ENCODE measurements at regions not wholly inside any gene's neighbourhood (a gene's known extent, or its start where the extent isn't known, plus 50 kb on each side); places are given as distances from the start of the nearest gene placed in this dataset.

DNA sequence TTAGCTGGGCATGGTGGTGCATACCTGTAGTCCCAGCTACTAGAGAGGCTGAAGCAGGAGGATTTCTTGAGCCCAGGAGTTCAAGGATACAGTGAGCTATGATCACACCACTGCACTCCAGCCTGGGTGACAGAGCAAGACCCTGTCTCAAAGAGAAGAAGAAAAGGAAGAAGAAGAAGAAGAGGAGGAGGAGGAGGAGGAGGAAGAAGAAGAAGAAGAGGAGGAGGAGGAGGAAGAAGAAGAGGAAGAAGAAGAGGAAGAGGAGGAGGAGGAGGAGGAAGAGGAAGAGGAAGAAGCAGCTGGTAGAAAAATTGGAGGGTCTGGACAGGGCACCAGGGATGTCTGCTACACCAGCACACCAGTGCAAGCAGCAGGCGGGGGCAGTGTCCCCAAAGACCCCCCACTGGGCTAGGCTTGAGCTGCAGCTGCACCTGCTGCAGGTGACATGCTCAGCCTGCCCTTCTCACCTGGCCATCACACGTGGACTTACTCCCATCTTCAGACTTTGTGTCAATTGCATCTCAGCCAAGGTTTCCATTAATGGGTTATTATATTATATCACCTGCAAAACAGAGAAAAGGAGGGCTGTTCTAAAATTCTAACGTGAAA lies 180.9 kb upstream of the ZNF507 start:
- H3K27ac ChIP-seq (ENCODE audit: low read length) = no peak overlapping the region
- H3K79me2 ChIP-seq (ENCODE audit: low read length) = no peaks in the 10 kb centered on the region
- H3K9me3 ChIP-seq (ENCODE audit: insufficient read depth, low read length) = no peaks in the 10 kb centered on the region
- H3K4me1 ChIP-seq (ENCODE audit: low read length) = no peaks in the 10 kb centered on the region
- no peaks in the 10 kb centered on the region for H4K20me1 ChIP-seq (ENCODE audit: insufficient read depth, low read length)
- no peaks in the 10 kb centered on the region; the same call in 1 of the 2 replicates for H3K27me3 ChIP-seq (ENCODE audit: low read depth, low read length)
- H3K9ac ChIP-seq (ENCODE audit: low read length) = no peak overlapping the region
- H3K4me3 ChIP-seq (ENCODE audit: low read length) = no peak overlapping the region
- H3K36me3 ChIP-seq (replicated peaks; ENCODE audit: low read depth, low read length) = no peaks in the 10 kb centered on the region
- H2AFZ ChIP-seq (ENCODE audit: low read depth, low read length) = no peak overlapping the region
- no peak for TF ChIP-seq EZH2phosphoT487 (IDR thresholded peaks at IDR 0.05; ENCODE audit: low read depth)
- TF ChIP-seq, protein P1, sequence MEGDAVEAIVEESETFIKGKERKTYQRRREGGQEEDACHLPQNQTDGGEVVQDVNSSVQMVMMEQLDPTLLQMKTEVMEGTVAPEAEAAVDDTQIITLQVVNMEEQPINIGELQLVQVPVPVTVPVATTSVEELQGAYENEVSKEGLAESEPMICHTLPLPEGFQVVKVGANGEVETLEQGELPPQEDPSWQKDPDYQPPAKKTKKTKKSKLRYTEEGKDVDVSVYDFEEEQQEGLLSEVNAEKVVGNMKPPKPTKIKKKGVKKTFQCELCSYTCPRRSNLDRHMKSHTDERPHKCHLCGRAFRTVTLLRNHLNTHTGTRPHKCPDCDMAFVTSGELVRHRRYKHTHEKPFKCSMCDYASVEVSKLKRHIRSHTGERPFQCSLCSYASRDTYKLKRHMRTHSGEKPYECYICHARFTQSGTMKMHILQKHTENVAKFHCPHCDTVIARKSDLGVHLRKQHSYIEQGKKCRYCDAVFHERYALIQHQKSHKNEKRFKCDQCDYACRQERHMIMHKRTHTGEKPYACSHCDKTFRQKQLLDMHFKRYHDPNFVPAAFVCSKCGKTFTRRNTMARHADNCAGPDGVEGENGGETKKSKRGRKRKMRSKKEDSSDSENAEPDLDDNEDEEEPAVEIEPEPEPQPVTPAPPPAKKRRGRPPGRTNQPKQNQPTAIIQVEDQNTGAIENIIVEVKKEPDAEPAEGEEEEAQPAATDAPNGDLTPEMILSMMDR (IDR thresholded peaks at IDR 0.05; ENCODE audit: low read depth, low read length) = no peak
- H3K4me2 ChIP-seq (ENCODE audit: low read length) = no peak overlapping the region

- Histone ChIP-seq H3K79me2 (ENCODE audit: low read length) (no peaks in the 10 kb centered on the region), H3K9ac (ENCODE audit: low read length) (no peak overlapping the region), H3K27me3 (ENCODE audit: low read depth, low read length) (no peaks in the 10 kb centered on the region; the same call in 1 of the 2 replicates), H3K27ac (ENCODE audit: low read length) (no peak overlapping the region), H3K36me3 (replicated peaks; ENCODE audit: low read depth, low read length) (no peaks in the 10 kb centered on the region), H3K4me3 (ENCODE audit: low read length) (no peak overlapping the region), H3K9me3 (ENCODE audit: insufficient read depth, low read length) (no peaks in the 10 kb centered on the region), H3K4me2 (ENCODE audit: low read length) (no peak overlapping the region), H4K20me1 (ENCODE audit: insufficient read depth, low read length) (no peaks in the 10 kb centered on the region), H2AFZ (ENCODE audit: low read depth, low read length) (no peak overlapping the region), H3K4me1 (ENCODE audit: low read length) (no peaks in the 10 kb centered on the region)
- TF ChIP-seq, protein P1 (IDR thresholded peaks at IDR 0.05; ENCODE audit: low read depth, low read length) = no peak
- TF ChIP-seq EZH2phosphoT487 (IDR thresholded peaks at IDR 0.05; ENCODE audit: low read depth) = no peak
Observed at GRCh38 chr19:32165141-32165540, 180.3 kb upstream of the ZNF507 start.

GRCh38 chr19:32165750-32166149 lies 179.7 kb upstream of the ZNF507 start:
- Histone ChIP-seq H3K4me3 (ENCODE audit: low read length) (no peak overlapping the region), H3K27ac (ENCODE audit: low read length) (no peak overlapping the region), H3K4me2 (ENCODE audit: low read length) (no peak overlapping the region), H4K20me1 (ENCODE audit: insufficient read depth, low read length) (no peaks in the 10 kb centered on the region), H2AFZ (ENCODE audit: low read depth, low read length) (no peak overlapping the region), H3K27me3 (ENCODE audit: low read depth, low read length) (no peaks in the 10 kb centered on the region; the same call in 1 of the 2 replicates), H3K9ac (ENCODE audit: low read length) (no peak overlapping the region), H3K36me3 (replicated peaks; ENCODE audit: low read depth, low read length) (no peaks in the 10 kb centered on the region), H3K79me2 (ENCODE audit: low read length) (no peaks in the 10 kb centered on the region), H3K9me3 (ENCODE audit: insufficient read depth, low read length) (no peaks in the 10 kb centered on the region), H3K4me1 (ENCODE audit: low read length) (no peaks in the 10 kb centered on the region)
- TF ChIP-seq, protein P1 (IDR thresholded peaks at IDR 0.05; ENCODE audit: low read depth, low read length) = no peak
- no peak for TF ChIP-seq EZH2phosphoT487 (IDR thresholded peaks at IDR 0.05; ENCODE audit: low read depth)

DNA sequence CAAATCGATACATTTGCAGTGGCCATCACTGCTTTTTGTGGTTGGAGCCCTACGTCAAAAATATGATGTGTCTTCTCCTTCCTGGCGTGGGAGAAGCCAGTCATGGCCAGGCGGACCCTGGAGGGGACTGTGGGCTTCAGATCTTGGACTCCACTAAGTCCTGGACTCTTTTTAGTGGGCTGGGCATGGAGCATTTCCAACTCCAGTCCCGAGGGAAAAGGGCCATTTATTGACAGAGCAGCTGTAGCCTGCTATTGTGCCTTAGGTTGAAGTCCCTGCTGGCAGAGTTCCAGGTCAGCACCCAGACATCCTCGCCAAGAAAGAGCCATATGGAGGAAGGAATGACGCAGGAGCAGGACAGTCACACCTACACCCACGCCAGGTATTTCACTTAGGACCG lies 179.2 kb upstream of the ZNF507 start:
- H2AFZ ChIP-seq (ENCODE audit: low read depth, low read length) = no peak overlapping the region
- no peaks in the 10 kb centered on the region; the same call in 1 of the 2 replicates for H3K27me3 ChIP-seq (ENCODE audit: low read depth, low read length)

More for the DNA sequence above, 179.2 kb upstream of the ZNF507 start:
- no peaks in the 10 kb centered on the region for H3K4me1 ChIP-seq (ENCODE audit: low read length)
- no peak overlapping the region for H3K27ac ChIP-seq (ENCODE audit: low read length)
- H3K4me2 ChIP-seq (ENCODE audit: low read length) = no peak overlapping the region
- TF ChIP-seq, protein P1 (IDR thresholded peaks at IDR 0.05; ENCODE audit: low read depth, low read length) = no peak
- no peak for TF ChIP-seq EZH2phosphoT487 (IDR thresholded peaks at IDR 0.05; ENCODE audit: low read depth)
- H3K36me3 ChIP-seq (replicated peaks; ENCODE audit: low read depth, low read length) = no peaks in the 10 kb centered on the region
- no peak overlapping the region for H3K4me3 ChIP-seq (ENCODE audit: low read length)
- H3K79me2 ChIP-seq (ENCODE audit: low read length) = no peaks in the 10 kb centered on the region
- no peaks in the 10 kb centered on the region for H4K20me1 ChIP-seq (ENCODE audit: insufficient read depth, low read length)
- H3K9me3 ChIP-seq (ENCODE audit: insufficient read depth, low read length) = no peaks in the 10 kb centered on the region
- H3K9ac ChIP-seq (ENCODE audit: low read length) = no peak overlapping the region

All from OCI-LY3 (cell line).